ENCODE measurements at regions not wholly inside any gene's neighbourhood (a gene's known extent, or its start where the extent isn't known, plus 50 kb on each side); places are given as distances from the start of the nearest gene placed in this dataset.

DNA sequence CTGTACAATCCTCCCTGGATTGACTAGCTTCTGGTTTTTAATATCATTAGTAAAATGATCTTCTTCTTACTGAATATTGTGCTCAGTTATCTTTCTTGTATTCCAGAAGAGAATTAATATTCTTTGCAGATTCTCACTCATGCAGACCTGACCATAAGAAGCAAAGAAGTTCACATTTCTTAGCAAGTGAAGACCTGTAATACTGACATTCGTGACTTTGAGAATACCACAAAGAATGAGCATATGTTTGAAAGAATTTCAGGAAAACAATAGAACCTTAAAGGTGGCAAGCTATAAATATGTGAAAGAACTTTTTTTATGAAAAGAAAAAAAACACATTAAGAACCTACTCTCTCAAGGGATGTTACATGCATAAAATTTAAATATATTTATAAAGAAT is 371.6 kb downstream of the JRKL start:
- TF ChIP-seq, protein P1, sequence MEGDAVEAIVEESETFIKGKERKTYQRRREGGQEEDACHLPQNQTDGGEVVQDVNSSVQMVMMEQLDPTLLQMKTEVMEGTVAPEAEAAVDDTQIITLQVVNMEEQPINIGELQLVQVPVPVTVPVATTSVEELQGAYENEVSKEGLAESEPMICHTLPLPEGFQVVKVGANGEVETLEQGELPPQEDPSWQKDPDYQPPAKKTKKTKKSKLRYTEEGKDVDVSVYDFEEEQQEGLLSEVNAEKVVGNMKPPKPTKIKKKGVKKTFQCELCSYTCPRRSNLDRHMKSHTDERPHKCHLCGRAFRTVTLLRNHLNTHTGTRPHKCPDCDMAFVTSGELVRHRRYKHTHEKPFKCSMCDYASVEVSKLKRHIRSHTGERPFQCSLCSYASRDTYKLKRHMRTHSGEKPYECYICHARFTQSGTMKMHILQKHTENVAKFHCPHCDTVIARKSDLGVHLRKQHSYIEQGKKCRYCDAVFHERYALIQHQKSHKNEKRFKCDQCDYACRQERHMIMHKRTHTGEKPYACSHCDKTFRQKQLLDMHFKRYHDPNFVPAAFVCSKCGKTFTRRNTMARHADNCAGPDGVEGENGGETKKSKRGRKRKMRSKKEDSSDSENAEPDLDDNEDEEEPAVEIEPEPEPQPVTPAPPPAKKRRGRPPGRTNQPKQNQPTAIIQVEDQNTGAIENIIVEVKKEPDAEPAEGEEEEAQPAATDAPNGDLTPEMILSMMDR (IDR thresholded peaks at IDR 0.05; ENCODE audit: low read depth, low read length, poor library complexity, severe bottlenecking): no peak
- TF ChIP-seq EZH2phosphoT487 (IDR thresholded peaks at IDR 0.05; ENCODE audit: borderline replicate concordance, low read length): no peak
